Activated naive CD8-positive, alpha-beta T cell (primary cell): ENCODE measurements at regions not wholly inside any gene's neighbourhood (a gene's known extent, or its start where the extent isn't known, plus 50 kb on each side); places are given as distances from the start of the nearest gene placed in this dataset.

Experiments
- H3K27ac Mint-ChIP-seq: one replicate; pipeline ENCODE4 v1.8.0; 2021; ENCODE audit warnings: mixed read lengths
- H3K27me3 Mint-ChIP-seq: one replicate; pipeline ENCODE4 v1.8.0; 2021; ENCODE audit warnings: mixed read lengths
- H3K36me3 Mint-ChIP-seq: one replicate; pipeline ENCODE4 v1.8.0; 2021; ENCODE audit warnings: mixed read lengths
- H3K4me1 Mint-ChIP-seq: one replicate; pipeline ENCODE4 v1.8.0; 2021; ENCODE audit warnings: low read depth, mixed read lengths
- H3K4me3 Mint-ChIP-seq: one replicate; pipeline ENCODE4 v1.8.0; 2021; ENCODE audit warnings: mild to moderate bottlenecking, mixed read lengths
- H3K9me3 Mint-ChIP-seq: one replicate; pipeline ENCODE4 v1.8.0; 2021; ENCODE audit warnings: low read depth, mixed read lengths

- no peak overlapping the region for H3K27ac Mint-ChIP-seq
- no peak overlapping the region for H3K4me3 Mint-ChIP-seq
- H3K27me3 Mint-ChIP-seq = no peaks in the 10 kb centered on the region
- H3K4me1 Mint-ChIP-seq = no peaks in the 10 kb centered on the region
- peaks cover 6% of the 10 kb centered on the region for H3K9me3 Mint-ChIP-seq
- H3K36me3 Mint-ChIP-seq = no peaks in the 10 kb centered on the region
Measured at GRCh38 chr10:65808687-65809333, 1117.0 kb upstream of the LRRTM3 start.

GRCh38 chr10:65811931-65812525 lies 1113.8 kb upstream of the LRRTM3 start:
- no peak overlapping the region for H3K27ac Mint-ChIP-seq
- no peak overlapping the region for H3K4me3 Mint-ChIP-seq
- no peaks in the 10 kb centered on the region for H3K36me3 Mint-ChIP-seq
- H3K27me3 Mint-ChIP-seq = no peaks in the 10 kb centered on the region
- H3K4me1 Mint-ChIP-seq = no peaks in the 10 kb centered on the region
- peaks cover 6% of the 10 kb centered on the region for H3K9me3 Mint-ChIP-seq

GRCh38 chr10:65816536-65816935 lies 1109.3 kb upstream of the LRRTM3 start:
- no peaks in the 10 kb centered on the region for H3K36me3 Mint-ChIP-seq
- H3K4me1 Mint-ChIP-seq = no peaks in the 10 kb centered on the region
- no peak overlapping the region for H3K27ac Mint-ChIP-seq
- no peak overlapping the region for H3K4me3 Mint-ChIP-seq
- H3K27me3 Mint-ChIP-seq = no peaks in the 10 kb centered on the region
- peaks cover 3% of the 10 kb centered on the region for H3K9me3 Mint-ChIP-seq

- Mint-ChIP-seq H3K27ac (no peak overlapping the region), H3K4me1 (no peaks in the 10 kb centered on the region), H3K27me3 (no peaks in the 10 kb centered on the region), H3K9me3 (peaks cover 8% of the 10 kb centered on the region), H3K4me3 (no peak overlapping the region), H3K36me3 (no peaks in the 10 kb centered on the region)
Measured at GRCh38 chr10:65818990-65819389, 1106.8 kb upstream of the LRRTM3 start.

GRCh38 chr10:65827359-65827758 lies 1098.5 kb upstream of the LRRTM3 start:
- H3K9me3 Mint-ChIP-seq = peaks cover 8% of the 10 kb centered on the region
- no peak overlapping the region for H3K27ac Mint-ChIP-seq
- no peak overlapping the region for H3K4me3 Mint-ChIP-seq
- H3K36me3 Mint-ChIP-seq = no peaks in the 10 kb centered on the region
- no peaks in the 10 kb centered on the region for H3K4me1 Mint-ChIP-seq
- H3K27me3 Mint-ChIP-seq = no peaks in the 10 kb centered on the region

GRCh38 chr10:65838811-65839210 lies 1087.0 kb upstream of the LRRTM3 start:
- Mint-ChIP-seq H3K4me1 (no peaks in the 10 kb centered on the region), H3K27me3 (no peaks in the 10 kb centered on the region), H3K4me3 (no peak overlapping the region), H3K36me3 (no peaks in the 10 kb centered on the region), H3K27ac (no peak overlapping the region), H3K9me3 (peaks cover 7% of the 10 kb centered on the region)

GRCh38 chr10:65843203-65843602 lies 1082.6 kb upstream of the LRRTM3 start:
- Mint-ChIP-seq H3K27ac (no peak overlapping the region), H3K36me3 (no peaks in the 10 kb centered on the region), H3K27me3 (no peaks in the 10 kb centered on the region)

GRCh38 chr10:65845916-65846315 lies 1079.9 kb upstream of the LRRTM3 start:
- Mint-ChIP-seq H3K4me1 (no peaks in the 10 kb centered on the region), H3K36me3 (no peaks in the 10 kb centered on the region), H3K27ac (no peak overlapping the region), H3K9me3 (peaks cover 3% of the 10 kb centered on the region), H3K4me3 (no peak overlapping the region), H3K27me3 (no peaks in the 10 kb centered on the region)

More at GRCh38 chr10:65843203-65843602, 1082.6 kb upstream of the LRRTM3 start:
- H3K9me3 Mint-ChIP-seq = peaks cover 8% of the 10 kb centered on the region
- H3K4me1 Mint-ChIP-seq = no peaks in the 10 kb centered on the region
- H3K4me3 Mint-ChIP-seq = no peak overlapping the region

- Mint-ChIP-seq H3K4me1 (no peaks in the 10 kb centered on the region), H3K36me3 (no peaks in the 10 kb centered on the region), H3K9me3 (peaks cover 3% of the 10 kb centered on the region), H3K27me3 (no peaks in the 10 kb centered on the region), H3K4me3 (no peak overlapping the region), H3K27ac (no peak overlapping the region)
Measured at GRCh38 chr10:65846541-65846940, 1079.3 kb upstream of the LRRTM3 start.

GRCh38 chr10:65846949-65847348 lies 1078.9 kb upstream of the LRRTM3 start:
- Mint-ChIP-seq H3K27ac (no peak overlapping the region), H3K36me3 (no peaks in the 10 kb centered on the region), H3K9me3 (peaks cover 3% of the 10 kb centered on the region), H3K4me1 (no peaks in the 10 kb centered on the region), H3K4me3 (no peak overlapping the region), H3K27me3 (no peaks in the 10 kb centered on the region)

- H3K36me3 Mint-ChIP-seq = no peaks in the 10 kb centered on the region
- H3K27me3 Mint-ChIP-seq = no peaks in the 10 kb centered on the region
- peaks cover 3% of the 10 kb centered on the region for H3K9me3 Mint-ChIP-seq
- no peaks in the 10 kb centered on the region for H3K4me1 Mint-ChIP-seq
- no peak overlapping the region for H3K27ac Mint-ChIP-seq
- H3K4me3 Mint-ChIP-seq = no peak overlapping the region
Measured at GRCh38 chr10:65847436-65848230, 1078.2 kb upstream of the LRRTM3 start.

- H3K36me3 Mint-ChIP-seq = no peaks in the 10 kb centered on the region
- no peaks in the 10 kb centered on the region for H3K27me3 Mint-ChIP-seq
- no peak overlapping the region for H3K4me3 Mint-ChIP-seq
- H3K27ac Mint-ChIP-seq = no peak overlapping the region
- peaks cover 18% of the 10 kb centered on the region for H3K9me3 Mint-ChIP-seq
- H3K4me1 Mint-ChIP-seq = no peaks in the 10 kb centered on the region
Measured at GRCh38 chr10:65858841-65859240, 1067.0 kb upstream of the LRRTM3 start.

- H3K36me3 Mint-ChIP-seq = no peaks in the 10 kb centered on the region
- peaks cover 18% of the 10 kb centered on the region for H3K9me3 Mint-ChIP-seq
- H3K4me3 Mint-ChIP-seq = no peak overlapping the region
- no peak overlapping the region for H3K27ac Mint-ChIP-seq
- no peaks in the 10 kb centered on the region for H3K27me3 Mint-ChIP-seq
- no peaks in the 10 kb centered on the region for H3K4me1 Mint-ChIP-seq
Measured at GRCh38 chr10:65861249-65861648, 1064.6 kb upstream of the LRRTM3 start.
